Adrenal gland (tissue), 5 donors: ENCODE measurements at regions not wholly inside any gene's neighbourhood (a gene's known extent, or its start where the extent isn't known, plus 50 kb on each side); places are given as distances from the start of the nearest gene placed in this dataset.

Experiments
- CTCF ChIP-seq, 6 experiments: fragments of 450-650 bp in 4 of 6; fragments of 200-600 bp in 2 of 6; sonication (generic) in 1 of 6; IDR thresholded peaks; 1 replicate in 5 of 6; 2 replicates in 1 of 6; pipeline versions ENCODE4 v1.5.1 to v1.8.0; 2016 to 2021; ENCODE audit warnings: antibody characterized with exemption in 6 of 6, mild to moderate bottlenecking in 2 of 6, moderate library complexity in 1 of 6
- POLR2A ChIP-seq, 2 donors: fragments of 450-650 bp; IDR thresholded peaks; one replicate each; pipeline ENCODE4 v1.6.1; 2017; ENCODE audit warnings: antibody characterized with exemption in 2 of 2, mild to moderate bottlenecking in 2 of 2, moderate library complexity in 1 of 2
- donor health status: DM: no; HTN: no; CAD: no.

- no peak for TF ChIP-seq CTCF (IDR thresholded peaks at IDR 0.05)
- TF ChIP-seq POLR2A (IDR thresholded peaks at IDR 0.05): no peak
These were observed 485.1 kb downstream of the XYLT1 start for GRCh38 chr16:16985707-16986106.
